Amygdala (tissue), 56 donors: ENCODE measurements at regions not wholly inside any gene's neighbourhood (a gene's known extent, or its start where the extent isn't known, plus 50 kb on each side); places are given as distances from the start of the nearest gene placed in this dataset.
A peak's percentile ranks its signal among the peaks of the same experiment; 100 is the strongest.

Experiments
- DNase-seq, 56 donors: peaks; one replicate each; lab custom pipeline; 2025; lab: John Stamatoyannopoulos, UW

- no peak for DNase-seq
Observed at GRCh38 chr18:70499218-70499691, 210.4 kb downstream of the SOCS6 start.

- DNase-seq = no peak
Observed at GRCh38 chr18:70496353-70497294, 207.8 kb downstream of the SOCS6 start.

GRCh38 chr18:70494524-70494923, 205.7 kb downstream of the SOCS6 start:
- no peak for DNase-seq

- no peak for DNase-seq
Observed at GRCh38 chr18:70493461-70493860, 204.6 kb downstream of the SOCS6 start.

- peak in 38 of 56 donors; percentile 9 to 85 (median 43) for DNase-seq
Observed at GRCh38 chr18:70491734-70492348, 203.0 kb downstream of the SOCS6 start.

- peak in 21 of 56 donors; percentile 2 to 74 (median 17) for DNase-seq
Observed at GRCh38 chr18:70489986-70490933, 201.4 kb downstream of the SOCS6 start.

GRCh38 chr18:70489571-70489970, 200.7 kb downstream of the SOCS6 start:
- no peak for DNase-seq

GRCh38 chr18:70469916-70470315, 181.1 kb downstream of the SOCS6 start:
- peak in 31 of 56 donors; percentile 8 to 71 (median 35) for DNase-seq

- DNase-seq = peak in 36 of 56 donors; percentile 6 to 82 (median 39)
Observed at GRCh38 chr18:70468861-70469547, 180.2 kb downstream of the SOCS6 start.

- DNase-seq = peak; percentile 10 to 88 (median 58)
Observed at GRCh38 chr18:70464343-70465114, 175.7 kb downstream of the SOCS6 start.

- peak in 2 of 56 donors; percentile 9 to 14 for DNase-seq
Observed at GRCh38 chr18:70463085-70463484, 174.2 kb downstream of the SOCS6 start.

GRCh38 chr18:70462078-70462439, 173.2 kb downstream of the SOCS6 start:
- DNase-seq = no peak

GRCh38 chr18:70461323-70462077, 172.7 kb downstream of the SOCS6 start:
- DNase-seq = no peak

GRCh38 chr18:70459731-70460130, 170.9 kb downstream of the SOCS6 start:
- DNase-seq = no peak

GRCh38 chr18:70459251-70459650, 170.4 kb downstream of the SOCS6 start:
- no peak for DNase-seq

- DNase-seq = no peak
Observed at GRCh38 chr18:70457788-70458187, 168.9 kb downstream of the SOCS6 start.

- DNase-seq = no peak
Observed at GRCh38 chr18:70457223-70457622, 168.4 kb downstream of the SOCS6 start.

- DNase-seq = no peak
Observed at GRCh38 chr18:70456376-70456775, 167.5 kb downstream of the SOCS6 start.
